NCI-H748 treated with DMSO at 0.1 percent for 48 hours (cell line): ENCODE measurements at regions not wholly inside any gene's neighbourhood (a gene's known extent, or its start where the extent isn't known, plus 50 kb on each side); places are given as distances from the start of the nearest gene placed in this dataset.
"Not testable (repeated sequence)": the region's sequence is repeated elsewhere in the genome, so short reads cannot be mapped to it uniquely, and the experiment has no call there.

Experiments
- DNase-seq: peaks from one replicate; lab custom pipeline; 2025; lab: John Stamatoyannopoulos, UW

- DNase-seq: no peak
These were observed 54.7 kb upstream of the NRIP1 start for GRCh38 chr21:15119486-15119885.

GRCh38 chr21:15121097-15121654, 56.4 kb upstream of the NRIP1 start:
- no peak for DNase-seq

- DNase-seq: no peak
These were observed 56.9 kb upstream of the NRIP1 start for GRCh38 chr21:15121655-15122120.

- no peak for DNase-seq
These were observed 57.4 kb upstream of the NRIP1 start for GRCh38 chr21:15122241-15122640.

- no peak for DNase-seq
These were observed 59.9 kb upstream of the NRIP1 start for GRCh38 chr21:15124731-15125130.

GRCh38 chr21:15126948-15127347, 62.1 kb upstream of the NRIP1 start:
- DNase-seq: no peak

- no peak for DNase-seq
These were observed 62.6 kb upstream of the NRIP1 start for GRCh38 chr21:15127437-15127836.

- no peak for DNase-seq
These were observed 63.5 kb upstream of the NRIP1 start for GRCh38 chr21:15128267-15128666.

GRCh38 chr21:15128714-15129113, 63.9 kb upstream of the NRIP1 start:
- DNase-seq: not testable (repeated sequence)

GRCh38 chr21:15130326-15130725, 65.5 kb upstream of the NRIP1 start:
- no peak for DNase-seq

- no peak for DNase-seq
These were observed 66.0 kb upstream of the NRIP1 start for GRCh38 chr21:15130751-15131150.

GRCh38 chr21:15132781-15133180, 68.0 kb upstream of the NRIP1 start:
- DNase-seq: no peak

- DNase-seq: no peak
These were observed 70.1 kb upstream of the NRIP1 start for GRCh38 chr21:15134701-15135470.

GRCh38 chr21:15135867-15136629, 71.2 kb upstream of the NRIP1 start:
- no peak for DNase-seq

GRCh38 chr21:15138490-15138889, 73.7 kb upstream of the NRIP1 start:
- DNase-seq: no peak

GRCh38 chr21:15139898-15140297, 75.1 kb upstream of the NRIP1 start:
- DNase-seq: no peak

GRCh38 chr21:15140321-15141019, 75.7 kb upstream of the NRIP1 start:
- no peak for DNase-seq

- DNase-seq: no peak
These were observed 76.6 kb upstream of the NRIP1 start for GRCh38 chr21:15141261-15141970.

- no peak for DNase-seq
These were observed 79.2 kb upstream of the NRIP1 start for GRCh38 chr21:15144026-15144425.

GRCh38 chr21:15148437-15148836, 83.6 kb upstream of the NRIP1 start:
- DNase-seq: no peak

GRCh38 chr21:15149600-15150224, 84.9 kb upstream of the NRIP1 start:
- DNase-seq: no peak
